HEK293 (cell line): ENCODE measurements at regions not wholly inside any gene's neighbourhood (a gene's known extent, or its start where the extent isn't known, plus 50 kb on each side); places are given as distances from the start of the nearest gene placed in this dataset.
A peak's percentile ranks its signal among the peaks of the same experiment; 100 is the strongest.

Experiments used
- CTCF ChIA-PET: fragments of 350-600 bp; formaldehyde crosslinking; extraction: SDS; loops from one replicate; lab custom pipeline; 2021; ENCODE audit warnings: antibody characterized with exemption; lab: Yijun Ruan, JAX
- POLR2A ChIA-PET: fragments of 300-600 bp; formaldehyde crosslinking; extraction: SDS; loops from one replicate; lab custom pipeline; 2020; ENCODE audit warnings: antibody characterized with exemption, inconsistent platforms; lab: Yijun Ruan, JAX
- H3K27ac ChIP-seq: fragments of 200-500 bp; sonication (Bioruptor generic); 2 replicates; pipeline ENCODE4 v1.5.1; 2014; ENCODE audit warnings: low read depth, low read length, control low read depth, inconsistent platforms; ENCODE audit errors: extremely low read depth
- H3K36me3 ChIP-seq, 2 experiments: fragments of 200-500 bp in 1 of 2; sonication (Bioruptor generic) in 1 of 2; 1 replicate in 1 of 2; 2 replicates in 1 of 2; pipeline ENCODE4 v1.5.1; 2014 to 2017; ENCODE audit warnings: inconsistent platforms in 2 of 2, low read length in 2 of 2; ENCODE audit not compliant: control insufficient read depth in 2 of 2, insufficient read depth in 1 of 2
- H3K4me1 ChIP-seq: fragments of 200-500 bp; sonication (Bioruptor generic); 2 replicates; pipeline ENCODE4 v1.5.1; 2014; ENCODE audit warnings: mild to moderate bottlenecking, low read length, inconsistent platforms; ENCODE audit not compliant: control insufficient read depth, insufficient read depth
- H3K4me3 ChIP-seq: 2 replicates; pipeline ENCODE4 v1.5.1; 2011; ENCODE audit warnings: low read depth, mild to moderate bottlenecking, control low read depth, low read length, moderate library complexity
- H3K9me3 ChIP-seq: fragments of 200-500 bp; sonication (Bioruptor generic); 2 replicates; pipeline ENCODE4 v1.5.1; 2014; ENCODE audit warnings: low read depth, low read length, inconsistent platforms; ENCODE audit not compliant: control insufficient read depth, insufficient read depth
- BCL11B ChIP-seq: fragments of 450-650 bp; formaldehyde crosslinking; IDR thresholded peaks from 2 replicates; pipeline ENCODE4 v1.5.1; 2016; ENCODE audit warnings: low read depth, missing biosample characterization, missing genetic modification characterization
- BCL6B ChIP-seq: fragments of 450-650 bp; formaldehyde crosslinking; IDR thresholded peaks from 2 replicates; pipeline ENCODE4 v1.5.1; 2017; ENCODE audit warnings: missing biosample characterization, missing genetic modification characterization
- HOXA7 ChIP-seq: sonication (generic); formaldehyde crosslinking; IDR thresholded peaks from 2 replicates; pipeline ENCODE4 v1.8.1; 2022; ENCODE audit warnings: missing genetic modification reagents, borderline replicate concordance
- KLF10 ChIP-seq: fragments of 450-650 bp; IDR thresholded peaks from 2 replicates; pipeline ENCODE4 v1.5.1; 2018; ENCODE audit warnings: missing biosample characterization, mild to moderate bottlenecking, missing genetic modification characterization
- KLF17 ChIP-seq: fragments of 450-650 bp; formaldehyde crosslinking; IDR thresholded peaks from 2 replicates; pipeline ENCODE4 v1.5.1; 2016; ENCODE audit warnings: missing biosample characterization, missing genetic modification characterization
- MZF1 ChIP-seq: fragments of 450-650 bp; formaldehyde crosslinking; IDR thresholded peaks from 2 replicates; pipeline ENCODE4 v1.5.1; 2017; ENCODE audit warnings: missing biosample characterization, missing genetic modification characterization, borderline replicate concordance
- ZBTB11 ChIP-seq: fragments of 450-650 bp; formaldehyde crosslinking; conservative IDR thresholded peaks from 2 replicates; pipeline ENCODE4 v1.5.1; 2016; ENCODE audit warnings: low read depth, missing biosample characterization, missing genetic modification characterization
- ZBTB17 ChIP-seq: fragments of 450-650 bp; formaldehyde crosslinking; IDR thresholded peaks from 2 replicates; pipeline ENCODE4 v1.5.1; 2016; ENCODE audit warnings: missing biosample characterization, missing genetic modification characterization
- ZBTB21 ChIP-seq: fragments of 450-650 bp; formaldehyde crosslinking; IDR thresholded peaks from 2 replicates; pipeline ENCODE4 v1.5.1; 2017; ENCODE audit warnings: missing biosample characterization, missing genetic modification characterization
- ZBTB26 ChIP-seq: fragments of 450-650 bp; formaldehyde crosslinking; optimal IDR thresholded peaks from 2 replicates; pipeline ENCODE3; 2016; ENCODE audit warnings: missing biosample characterization, mild to moderate bottlenecking, missing genetic modification characterization
- ZNF16 ChIP-seq: fragments of 450-650 bp; formaldehyde crosslinking; IDR thresholded peaks from 2 replicates; pipeline ENCODE4 v1.5.1; 2016; ENCODE audit warnings: low read depth, missing biosample characterization, missing genetic modification characterization
- ZNF366 ChIP-seq: fragments of 450-650 bp; formaldehyde crosslinking; conservative IDR thresholded peaks from 2 replicates; pipeline ENCODE4 v1.5.1; 2016; ENCODE audit warnings: missing biosample characterization, missing genetic modification characterization
- ZNF391 ChIP-seq: fragments of 450-650 bp; formaldehyde crosslinking; IDR thresholded peaks from 2 replicates; pipeline ENCODE4 v1.5.1; 2016; ENCODE audit warnings: low read depth, missing biosample characterization, missing genetic modification characterization, borderline replicate concordance
- ZNF423 ChIP-seq: fragments of 450-650 bp; formaldehyde crosslinking; IDR thresholded peaks from 2 replicates; pipeline ENCODE4 v1.5.1; 2016; ENCODE audit warnings: missing biosample characterization, missing genetic modification characterization
- ZNF510 ChIP-seq: fragments of 450-650 bp; formaldehyde crosslinking; IDR thresholded peaks from 2 replicates; pipeline ENCODE4 v1.5.1; 2018; ENCODE audit warnings: mild to moderate bottlenecking, missing genetic modification characterization, missing biosample characterization; ENCODE audit not compliant: insufficient replicate concordance
- ZNF514 ChIP-seq: fragments of 450-650 bp; formaldehyde crosslinking; IDR thresholded peaks from 2 replicates; pipeline ENCODE4 v1.5.1; 2016; ENCODE audit warnings: missing biosample characterization, missing genetic modification characterization
- ZNF600 ChIP-seq: fragments of 450-650 bp; formaldehyde crosslinking; IDR thresholded peaks from 2 replicates; pipeline ENCODE4 v1.5.1; 2016; ENCODE audit warnings: missing biosample characterization, missing genetic modification characterization
- ZNF624 ChIP-seq: fragments of 450-650 bp; formaldehyde crosslinking; IDR thresholded peaks from 2 replicates; pipeline ENCODE4 v1.5.1; 2017; ENCODE audit warnings: missing biosample characterization, missing genetic modification characterization
- ZNF645 ChIP-seq: fragments of 450-650 bp; formaldehyde crosslinking; IDR thresholded peaks from 2 replicates; pipeline ENCODE4; 2016; ENCODE audit warnings: missing biosample characterization, missing genetic modification characterization
- ZNF660 ChIP-seq: fragments of 450-650 bp; IDR thresholded peaks from 2 replicates; pipeline ENCODE4 v1.5.1; 2018; ENCODE audit warnings: missing biosample characterization, mild to moderate bottlenecking, missing genetic modification characterization
- ZNF776 ChIP-seq: fragments of 450-650 bp; formaldehyde crosslinking; IDR thresholded peaks from 2 replicates; pipeline ENCODE4 v1.5.0; 2017; ENCODE audit warnings: missing biosample characterization, missing genetic modification characterization, borderline replicate concordance

- TF ChIP-seq ZNF600 (tag by site-specific recombination) (peak; percentile 58; the same call in 1 of the 2 replicates), ZBTB26 (tag by site-specific recombination) (no peak), ZNF423 (no peak), ZBTB11 (tag by site-specific recombination) (no peak)
- POLR2A ChIA-PET: no interaction called here
- no peaks in the 10 kb centered on the region for H3K9me3 ChIP-seq
- no peaks in the 10 kb centered on the region for H3K36me3 ChIP-seq
- H3K27ac ChIP-seq: no peak overlapping the region
- H3K4me3 ChIP-seq: no peak overlapping the region
- H3K4me1 ChIP-seq: peaks cover 14% of the 10 kb centered on the region
- CTCF ChIA-PET: interaction anchor here (1.1 kb wide), 1 partner anchor 9 kb away, joined by 3 read pairs; no protein-coding TSS in a partner anchor
These were observed 322.1 kb upstream of the ATP2B1 start for GRCh38 chr12:90030726-90031125.

- H3K4me1 ChIP-seq: peaks cover 14% of the 10 kb centered on the region
- H3K27ac ChIP-seq: no peak overlapping the region
- no peaks in the 10 kb centered on the region for H3K9me3 ChIP-seq
- no peak overlapping the region for H3K4me3 ChIP-seq
- TF ChIP-seq ZNF366 (tag by site-specific recombination): no peak
- TF ChIP-seq ZNF660 (tag by site-specific recombination): no peak
- TF ChIP-seq ZNF624 (tag by site-specific recombination): no peak
- TF ChIP-seq ZBTB26 (tag by site-specific recombination): no peak
- TF ChIP-seq KLF10 (tag by site-specific recombination): no peak
- TF ChIP-seq ZNF645 (tag by site-specific recombination): no peak
- no peak for TF ChIP-seq ZBTB21 (tag by site-specific recombination)
- TF ChIP-seq HOXA7 (CRISPR knock-in tag): no peak
- TF ChIP-seq ZNF391 (tag by site-specific recombination): no peak
- no peak for TF ChIP-seq KLF17
- TF ChIP-seq ZNF776 (tag by site-specific recombination): no peak
- TF ChIP-seq MZF1 (tag by site-specific recombination): no peak
- no peak for TF ChIP-seq BCL11B (tag by site-specific recombination)
- TF ChIP-seq ZNF16: no peak
- TF ChIP-seq BCL6B (tag by site-specific recombination): no peak
- TF ChIP-seq ZBTB17 (tag by site-specific recombination): no peak
- no peak for TF ChIP-seq ZNF510 (tag by site-specific recombination)
- no peak for TF ChIP-seq ZNF514 (tag by site-specific recombination)
- ChIA-PET CTCF (interaction anchor here (0.7 kb wide), 1 partner anchor 376 kb away, joined by 3 read pairs; no protein-coding TSS in a partner anchor), POLR2A (no interaction called here)
- no peaks in the 10 kb centered on the region for H3K36me3 ChIP-seq
These were observed 320.7 kb upstream of the ATP2B1 start for GRCh38 chr12:90029317-90029716.
